SU-DHL-6 (cell line): ENCODE measurements at regions not wholly inside any gene's neighbourhood (a gene's known extent, or its start where the extent isn't known, plus 50 kb on each side); places are given as distances from the start of the nearest gene placed in this dataset.

Source experiments
- H2AFZ ChIP-seq: fragments of 200-600 bp; sonication (generic); 2 replicates; pipeline ENCODE4 v1.6.1; 2014; ENCODE audit warnings: low read depth, mild to moderate bottlenecking, moderate library complexity, mixed read lengths, antibody characterized with exemption, low read length; ENCODE audit not compliant: severe bottlenecking
- H3F3A ChIP-seq: fragments of 200-600 bp; shearing (Covaris generic); 2 replicates; pipeline ENCODE4 v1.6.0; 2016; ENCODE audit warnings: antibody characterized with exemption, mild to moderate bottlenecking; ENCODE audit not compliant: insufficient read depth
- H3K27ac ChIP-seq: fragments of 200-600 bp; sonication (generic); 2 replicates; pipeline ENCODE4 v1.5.1; 2016; ENCODE audit warnings: low read depth, mild to moderate bottlenecking, low read length, moderate library complexity, mixed read lengths
- H3K27me3 ChIP-seq: fragments of 200-600 bp; sonication (generic), shearing (Covaris generic); 2 replicates; pipeline ENCODE4 v1.6.0; 2014; ENCODE audit warnings: mild to moderate bottlenecking, low read length
- H3K36me3 ChIP-seq: fragments of 200-600 bp; sonication (generic); 2 replicates; pipeline ENCODE4 v1.6.1; 2014; ENCODE audit warnings: mild to moderate bottlenecking, low read length, mixed read lengths
- H3K4me2 ChIP-seq: fragments of 300-600, 200-600 bp; shearing (Covaris generic), sonication (generic); 2 replicates; pipeline ENCODE4 v1.6.0; 2014; ENCODE audit warnings: low read length, low read depth, mild to moderate bottlenecking; ENCODE audit not compliant: poor library complexity, severe bottlenecking
- H3K4me3 ChIP-seq: fragments of 200-600 bp; sonication (generic); 2 replicates; pipeline ENCODE4 v1.5.1; 2014; ENCODE audit warnings: antibody characterized with exemption, low read length, mild to moderate bottlenecking, mixed read lengths; ENCODE audit not compliant: insufficient read depth, poor library complexity, severe bottlenecking
- H3K79me2 ChIP-seq: fragments of 200-600 bp; sonication (generic); 2 replicates; pipeline ENCODE4 v1.6.1; 2014; ENCODE audit warnings: mild to moderate bottlenecking, low read length, moderate library complexity; ENCODE audit not compliant: insufficient read depth
- H3K9ac ChIP-seq: fragments of 200-600 bp; sonication (generic); 2 replicates; pipeline ENCODE4 v1.7.0; 2014; ENCODE audit warnings: mild to moderate bottlenecking, low read length
- H3K9me2 ChIP-seq: fragments of 200-600 bp; sonication (generic); replicated peaks from 2 replicates; pipeline ENCODE4 v1.6.1; 2014; ENCODE audit warnings: low read length; ENCODE audit not compliant: insufficient read depth
- H3K9me3 ChIP-seq: fragments of 200-600 bp; sonication (generic); 2 replicates; pipeline ENCODE4 v1.6.1; 2014; ENCODE audit warnings: low read length, mixed read lengths; ENCODE audit not compliant: insufficient read depth
- H4K20me1 ChIP-seq: fragments of 200-600 bp; sonication (generic); 2 replicates; pipeline ENCODE4 v1.6.1; 2014; ENCODE audit warnings: low read depth, mild to moderate bottlenecking, antibody characterized with exemption, low read length, moderate library complexity, mixed read lengths
- EZH2phosphoT487 ChIP-seq: fragments of 200-600 bp; sonication (generic), shearing (Covaris generic); conservative IDR thresholded peaks from 2 replicates; pipeline ENCODE4 v1.6.1; 2018; ENCODE audit warnings: mild to moderate bottlenecking, antibody characterized with exemption, low read length, moderate library complexity, mixed read lengths
- TF ChIP-seq, protein P1 (sequence below): fragments of 200-600 bp; sonication (generic); IDR thresholded peaks from one replicate; pipeline ENCODE4 v1.5.1; 2017; ENCODE audit warnings: antibody characterized with exemption, mild to moderate bottlenecking, low read length, moderate library complexity; ENCODE audit not compliant: insufficient read depth, poor library complexity, severe bottlenecking

DNA sequence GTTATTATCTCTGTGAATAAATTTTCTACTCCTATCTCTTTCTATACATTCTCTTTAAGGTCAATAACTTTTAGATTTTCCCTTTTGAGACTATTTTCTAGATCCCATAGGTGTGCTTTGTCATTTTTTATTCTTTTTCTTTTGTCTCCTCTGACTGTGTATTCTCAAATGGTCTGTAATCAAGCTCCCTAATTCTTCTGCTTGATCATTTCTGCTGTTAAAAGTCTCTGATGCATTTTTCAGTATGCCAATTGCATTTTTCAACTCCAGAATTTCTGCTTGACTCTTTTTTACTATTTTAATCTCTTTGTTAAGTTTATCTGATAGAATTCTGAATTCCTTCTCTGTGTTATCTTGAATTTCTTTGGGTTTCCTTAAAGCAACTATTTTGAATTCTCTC, 78.2 kb downstream of the THNSL1 start:
- H3K36me3 ChIP-seq = no peaks in the 10 kb centered on the region
- no peaks in the 10 kb centered on the region for H3K9me2 ChIP-seq
- no peak overlapping the region for H2AFZ ChIP-seq
- no peak overlapping the region for H3K27ac ChIP-seq
- no peaks in the 10 kb centered on the region for H3F3A ChIP-seq
- no peaks in the 10 kb centered on the region for H3K79me2 ChIP-seq
- no peak for TF ChIP-seq EZH2phosphoT487
- TF ChIP-seq, protein P1, sequence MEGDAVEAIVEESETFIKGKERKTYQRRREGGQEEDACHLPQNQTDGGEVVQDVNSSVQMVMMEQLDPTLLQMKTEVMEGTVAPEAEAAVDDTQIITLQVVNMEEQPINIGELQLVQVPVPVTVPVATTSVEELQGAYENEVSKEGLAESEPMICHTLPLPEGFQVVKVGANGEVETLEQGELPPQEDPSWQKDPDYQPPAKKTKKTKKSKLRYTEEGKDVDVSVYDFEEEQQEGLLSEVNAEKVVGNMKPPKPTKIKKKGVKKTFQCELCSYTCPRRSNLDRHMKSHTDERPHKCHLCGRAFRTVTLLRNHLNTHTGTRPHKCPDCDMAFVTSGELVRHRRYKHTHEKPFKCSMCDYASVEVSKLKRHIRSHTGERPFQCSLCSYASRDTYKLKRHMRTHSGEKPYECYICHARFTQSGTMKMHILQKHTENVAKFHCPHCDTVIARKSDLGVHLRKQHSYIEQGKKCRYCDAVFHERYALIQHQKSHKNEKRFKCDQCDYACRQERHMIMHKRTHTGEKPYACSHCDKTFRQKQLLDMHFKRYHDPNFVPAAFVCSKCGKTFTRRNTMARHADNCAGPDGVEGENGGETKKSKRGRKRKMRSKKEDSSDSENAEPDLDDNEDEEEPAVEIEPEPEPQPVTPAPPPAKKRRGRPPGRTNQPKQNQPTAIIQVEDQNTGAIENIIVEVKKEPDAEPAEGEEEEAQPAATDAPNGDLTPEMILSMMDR = no peak
- no peak overlapping the region for H3K4me2 ChIP-seq
- no peak overlapping the region for H3K4me3 ChIP-seq
- no peak overlapping the region for H3K9ac ChIP-seq
- H3K27me3 ChIP-seq = no peaks in the 10 kb centered on the region
- no peaks in the 10 kb centered on the region for H3K9me3 ChIP-seq
- H4K20me1 ChIP-seq = no peaks in the 10 kb centered on the region

- Histone ChIP-seq H3K4me3 (no peak overlapping the region), H3K27me3 (no peaks in the 10 kb centered on the region), H3K27ac (no peak overlapping the region), H3K9me2 (no peaks in the 10 kb centered on the region), H2AFZ (no peak overlapping the region), H4K20me1 (no peaks in the 10 kb centered on the region), H3K9ac (no peak overlapping the region), H3F3A (no peaks in the 10 kb centered on the region), H3K4me2 (no peak overlapping the region), H3K9me3 (no peaks in the 10 kb centered on the region), H3K79me2 (no peaks in the 10 kb centered on the region), H3K36me3 (no peaks in the 10 kb centered on the region)
- no peak for TF ChIP-seq EZH2phosphoT487
- TF ChIP-seq, protein P1 = no peak
Measured at GRCh38 chr10:25097669-25098411, 77.0 kb upstream of the GPR158 start.

- Histone ChIP-seq H3K9me3 (no peaks in the 10 kb centered on the region), H3K27ac (no peak overlapping the region), H4K20me1 (no peaks in the 10 kb centered on the region), H3K27me3 (no peaks in the 10 kb centered on the region), H3K79me2 (no peaks in the 10 kb centered on the region), H3K9ac (no peak overlapping the region), H3K9me2 (no peaks in the 10 kb centered on the region), H2AFZ (no peak overlapping the region), H3K4me2 (no peak overlapping the region), H3K4me3 (no peak overlapping the region), H3F3A (no peaks in the 10 kb centered on the region), H3K36me3 (no peaks in the 10 kb centered on the region)
- TF ChIP-seq, protein P1 = no peak
- no peak for TF ChIP-seq EZH2phosphoT487
Measured at GRCh38 chr10:25100141-25100540, 74.7 kb upstream of the GPR158 start.
